SU-DHL-6 (cell line): ENCODE measurements at regions not wholly inside any gene's neighbourhood (a gene's known extent, or its start where the extent isn't known, plus 50 kb on each side); places are given as distances from the start of the nearest gene placed in this dataset.

Source experiments
- EZH2phosphoT487 ChIP-seq: fragments of 200-600 bp; sonication (generic), shearing (Covaris generic); conservative IDR thresholded peaks from 2 replicates; pipeline ENCODE4 v1.6.1; 2018; ENCODE audit warnings: mild to moderate bottlenecking, antibody characterized with exemption, low read length, moderate library complexity, mixed read lengths
- TF ChIP-seq, protein P1 (sequence below): fragments of 200-600 bp; sonication (generic); IDR thresholded peaks from one replicate; pipeline ENCODE4 v1.5.1; 2017; ENCODE audit warnings: antibody characterized with exemption, mild to moderate bottlenecking, low read length, moderate library complexity; ENCODE audit not compliant: insufficient read depth, poor library complexity, severe bottlenecking

DNA sequence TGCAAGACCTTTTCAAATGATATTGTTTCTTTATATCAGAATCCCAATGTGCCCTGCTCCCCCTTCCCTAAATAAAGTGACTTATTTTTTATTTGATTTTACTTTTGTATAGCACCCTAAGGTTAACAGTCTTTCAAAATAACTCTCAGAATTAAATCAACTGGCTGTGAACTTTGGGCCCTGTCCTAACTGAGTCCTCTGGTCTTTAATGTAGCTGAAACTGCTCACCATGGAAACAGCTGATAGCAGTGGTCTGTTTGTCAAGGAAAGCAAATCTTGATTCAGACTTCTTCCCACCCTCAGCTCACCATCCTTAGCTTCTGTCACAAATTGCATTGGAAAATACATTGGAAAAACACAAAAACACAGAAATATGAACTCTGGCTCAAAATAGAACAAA is 105.2 kb upstream of the PRPS1L1 start:
- TF ChIP-seq, protein P1, sequence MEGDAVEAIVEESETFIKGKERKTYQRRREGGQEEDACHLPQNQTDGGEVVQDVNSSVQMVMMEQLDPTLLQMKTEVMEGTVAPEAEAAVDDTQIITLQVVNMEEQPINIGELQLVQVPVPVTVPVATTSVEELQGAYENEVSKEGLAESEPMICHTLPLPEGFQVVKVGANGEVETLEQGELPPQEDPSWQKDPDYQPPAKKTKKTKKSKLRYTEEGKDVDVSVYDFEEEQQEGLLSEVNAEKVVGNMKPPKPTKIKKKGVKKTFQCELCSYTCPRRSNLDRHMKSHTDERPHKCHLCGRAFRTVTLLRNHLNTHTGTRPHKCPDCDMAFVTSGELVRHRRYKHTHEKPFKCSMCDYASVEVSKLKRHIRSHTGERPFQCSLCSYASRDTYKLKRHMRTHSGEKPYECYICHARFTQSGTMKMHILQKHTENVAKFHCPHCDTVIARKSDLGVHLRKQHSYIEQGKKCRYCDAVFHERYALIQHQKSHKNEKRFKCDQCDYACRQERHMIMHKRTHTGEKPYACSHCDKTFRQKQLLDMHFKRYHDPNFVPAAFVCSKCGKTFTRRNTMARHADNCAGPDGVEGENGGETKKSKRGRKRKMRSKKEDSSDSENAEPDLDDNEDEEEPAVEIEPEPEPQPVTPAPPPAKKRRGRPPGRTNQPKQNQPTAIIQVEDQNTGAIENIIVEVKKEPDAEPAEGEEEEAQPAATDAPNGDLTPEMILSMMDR: no peak
- no peak for TF ChIP-seq EZH2phosphoT487
